GM12801 (cell line): ENCODE measurements at regions not wholly inside any gene's neighbourhood (a gene's known extent, or its start where the extent isn't known, plus 50 kb on each side); places are given as distances from the start of the nearest gene placed in this dataset.

Source experiments
- TF ChIP-seq, protein P1 (sequence below): IDR thresholded peaks from one replicate; pipeline ENCODE4 v1.5.1; 2011; ENCODE audit warnings: control low read depth; ENCODE audit not compliant: insufficient read length; ENCODE audit errors: extremely low read depth

DNA sequence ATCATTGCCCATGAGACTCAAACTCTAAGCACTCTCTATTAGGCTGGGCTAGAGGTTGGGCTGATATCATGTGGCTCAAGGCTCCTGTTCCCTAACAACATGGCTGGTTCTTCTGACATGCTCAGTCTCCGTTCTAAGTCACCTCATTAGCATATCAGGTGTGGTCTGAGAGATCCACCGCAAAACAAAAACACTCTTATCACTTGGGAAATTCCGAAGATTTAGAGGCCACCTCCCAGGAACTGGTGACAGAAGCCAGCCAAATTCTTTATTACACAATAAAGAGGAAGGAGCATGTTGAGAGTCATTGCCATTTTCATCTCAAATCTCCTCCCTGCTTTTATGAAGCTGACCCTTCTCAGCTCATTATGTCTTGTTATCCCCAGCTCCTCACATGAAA is 107.6 kb downstream of the MSX2 start:
- TF ChIP-seq, protein P1, sequence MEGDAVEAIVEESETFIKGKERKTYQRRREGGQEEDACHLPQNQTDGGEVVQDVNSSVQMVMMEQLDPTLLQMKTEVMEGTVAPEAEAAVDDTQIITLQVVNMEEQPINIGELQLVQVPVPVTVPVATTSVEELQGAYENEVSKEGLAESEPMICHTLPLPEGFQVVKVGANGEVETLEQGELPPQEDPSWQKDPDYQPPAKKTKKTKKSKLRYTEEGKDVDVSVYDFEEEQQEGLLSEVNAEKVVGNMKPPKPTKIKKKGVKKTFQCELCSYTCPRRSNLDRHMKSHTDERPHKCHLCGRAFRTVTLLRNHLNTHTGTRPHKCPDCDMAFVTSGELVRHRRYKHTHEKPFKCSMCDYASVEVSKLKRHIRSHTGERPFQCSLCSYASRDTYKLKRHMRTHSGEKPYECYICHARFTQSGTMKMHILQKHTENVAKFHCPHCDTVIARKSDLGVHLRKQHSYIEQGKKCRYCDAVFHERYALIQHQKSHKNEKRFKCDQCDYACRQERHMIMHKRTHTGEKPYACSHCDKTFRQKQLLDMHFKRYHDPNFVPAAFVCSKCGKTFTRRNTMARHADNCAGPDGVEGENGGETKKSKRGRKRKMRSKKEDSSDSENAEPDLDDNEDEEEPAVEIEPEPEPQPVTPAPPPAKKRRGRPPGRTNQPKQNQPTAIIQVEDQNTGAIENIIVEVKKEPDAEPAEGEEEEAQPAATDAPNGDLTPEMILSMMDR: no peak

- TF ChIP-seq, protein P1: no peak
Measured at GRCh38 chr5:174831031-174831660, 106.8 kb downstream of the MSX2 start.

DNA sequence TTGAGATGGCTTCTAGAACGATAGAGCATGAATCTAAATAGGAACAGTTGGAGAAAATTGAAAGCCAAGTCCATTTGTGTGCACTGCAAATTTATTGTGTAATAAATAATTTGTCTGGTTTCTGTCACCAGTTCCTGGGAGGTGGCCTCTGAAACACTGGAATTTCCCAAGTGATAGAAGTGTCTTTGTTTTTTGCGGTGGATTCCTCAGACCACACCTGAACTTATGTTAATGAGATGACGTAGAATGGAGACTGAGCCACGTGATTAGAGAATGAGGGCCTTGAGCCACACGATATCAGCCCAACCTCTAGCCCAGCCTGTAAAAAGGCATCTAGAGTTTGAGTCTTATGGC is 105.1 kb downstream of the MSX2 start:
- TF ChIP-seq, protein P1: no peak

DNA sequence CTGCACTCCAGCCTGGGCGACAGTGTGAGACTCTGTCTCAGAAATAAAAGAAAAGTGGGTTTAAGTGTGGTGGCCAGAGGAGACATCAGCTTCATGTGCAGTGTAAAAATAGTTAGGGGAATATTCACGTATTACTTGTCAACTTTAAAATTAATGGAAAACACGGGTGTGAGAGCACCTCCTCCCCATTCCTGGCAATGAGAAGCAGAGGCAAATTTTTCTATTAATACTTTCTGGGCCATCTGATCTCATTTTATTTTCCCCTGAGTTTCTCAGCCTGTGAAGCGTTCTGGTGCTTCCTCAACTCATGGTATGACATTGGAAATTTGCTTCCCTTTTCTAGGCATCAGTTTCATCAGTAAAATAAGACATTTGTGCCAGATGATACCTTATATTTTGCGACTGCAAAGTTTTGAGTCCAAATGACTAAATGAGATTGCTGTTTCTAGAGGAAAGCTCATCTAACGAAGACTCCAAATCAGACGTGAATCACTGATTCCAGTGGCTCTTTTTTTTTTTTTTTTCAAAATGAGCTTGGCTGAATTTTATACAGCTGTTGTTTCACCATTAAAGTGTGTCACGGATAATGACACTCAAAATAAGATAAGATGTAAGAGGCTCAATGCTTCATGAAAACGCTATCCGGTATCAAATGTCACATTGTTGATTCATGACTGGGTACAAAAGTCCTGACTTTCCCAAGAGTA is 104.6 kb downstream of the MSX2 start:
- TF ChIP-seq, protein P1: no peak

GRCh38 chr5:174827558-174827957 is 103.2 kb downstream of the MSX2 start:
- TF ChIP-seq, protein P1: no peak

DNA sequence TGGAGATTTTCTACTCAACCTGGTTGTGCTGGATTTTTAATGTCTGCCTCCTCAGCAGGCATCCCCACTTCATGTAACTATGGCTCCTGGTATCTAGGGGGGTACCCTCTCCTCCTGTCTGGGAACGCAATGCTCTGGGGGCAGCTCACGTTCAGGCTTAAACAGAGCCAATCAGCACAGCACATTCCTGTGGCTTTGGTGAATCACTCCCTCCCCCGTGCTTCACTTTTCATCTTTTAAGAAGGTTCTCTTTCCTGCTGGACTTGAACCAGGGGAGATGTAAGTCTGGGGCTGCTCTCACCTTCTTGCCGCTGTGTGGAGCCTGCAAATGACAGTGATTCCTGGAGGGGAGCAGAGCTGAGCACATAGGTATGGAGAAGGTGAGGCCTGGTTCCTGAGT is 101.2 kb downstream of the MSX2 start:
- TF ChIP-seq, protein P1: no peak

GRCh38 chr5:174818430-174818829 is 94.0 kb downstream of the MSX2 start:
- TF ChIP-seq, protein P1: no peak
